ENCODE measurements at regions not wholly inside any gene's neighbourhood (a gene's known extent, or its start where the extent isn't known, plus 50 kb on each side); places are given as distances from the start of the nearest gene placed in this dataset.

DNA sequence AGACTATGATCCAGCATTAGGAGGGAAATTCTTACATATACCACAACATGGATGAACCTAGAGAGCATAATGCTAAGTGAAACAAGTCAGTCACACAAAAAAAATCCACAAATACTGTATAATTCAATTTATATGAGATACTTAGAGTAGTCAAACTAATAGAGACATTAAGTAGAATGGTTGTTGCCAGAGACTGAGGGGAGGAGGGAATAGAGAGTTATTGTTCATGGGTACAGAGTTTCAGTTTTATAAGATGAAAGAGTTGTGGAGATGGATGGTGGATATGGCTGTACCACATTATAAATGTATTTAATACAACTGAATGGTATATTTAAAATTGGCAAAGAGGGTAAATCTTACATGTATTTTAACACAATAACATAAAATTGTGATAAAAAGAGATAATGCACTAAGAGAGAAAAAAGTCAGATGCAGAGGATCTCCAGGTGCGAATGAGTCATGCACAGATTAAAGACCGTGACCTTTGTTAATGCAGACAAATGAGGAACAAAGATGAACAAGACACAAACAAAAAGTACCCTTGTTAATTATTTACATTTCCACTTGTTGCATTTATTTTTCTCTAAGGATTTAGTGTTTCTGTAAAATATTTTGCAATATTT, 541.7 kb upstream of the MEX3C start:
- TF ChIP-seq, protein P1, sequence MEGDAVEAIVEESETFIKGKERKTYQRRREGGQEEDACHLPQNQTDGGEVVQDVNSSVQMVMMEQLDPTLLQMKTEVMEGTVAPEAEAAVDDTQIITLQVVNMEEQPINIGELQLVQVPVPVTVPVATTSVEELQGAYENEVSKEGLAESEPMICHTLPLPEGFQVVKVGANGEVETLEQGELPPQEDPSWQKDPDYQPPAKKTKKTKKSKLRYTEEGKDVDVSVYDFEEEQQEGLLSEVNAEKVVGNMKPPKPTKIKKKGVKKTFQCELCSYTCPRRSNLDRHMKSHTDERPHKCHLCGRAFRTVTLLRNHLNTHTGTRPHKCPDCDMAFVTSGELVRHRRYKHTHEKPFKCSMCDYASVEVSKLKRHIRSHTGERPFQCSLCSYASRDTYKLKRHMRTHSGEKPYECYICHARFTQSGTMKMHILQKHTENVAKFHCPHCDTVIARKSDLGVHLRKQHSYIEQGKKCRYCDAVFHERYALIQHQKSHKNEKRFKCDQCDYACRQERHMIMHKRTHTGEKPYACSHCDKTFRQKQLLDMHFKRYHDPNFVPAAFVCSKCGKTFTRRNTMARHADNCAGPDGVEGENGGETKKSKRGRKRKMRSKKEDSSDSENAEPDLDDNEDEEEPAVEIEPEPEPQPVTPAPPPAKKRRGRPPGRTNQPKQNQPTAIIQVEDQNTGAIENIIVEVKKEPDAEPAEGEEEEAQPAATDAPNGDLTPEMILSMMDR (IDR thresholded peaks at IDR 0.05), result no peak
- no peak for TF ChIP-seq EP300 (IDR thresholded peaks at IDR 0.05)
